Liver (tissue), 8 donors: ENCODE measurements at regions not wholly inside any gene's neighbourhood (a gene's known extent, or its start where the extent isn't known, plus 50 kb on each side); places are given as distances from the start of the nearest gene placed in this dataset.

Experiments
- DNase-seq: peaks from one replicate; pipeline ENCODE4 v3.0.0-alpha.2; 2017; ENCODE audit warnings: low spot score
- H3K27ac ChIP-seq, 2 donors: one replicate each; pipeline ENCODE4 v1.7.0; 2013; ENCODE audit warnings: inconsistent platforms in 2 of 2, low read length in 2 of 2, control low read depth in 1 of 2, low read depth in 1 of 2, mild to moderate bottlenecking in 1 of 2
- H3K27me3 ChIP-seq, 4 donors: one replicate each; pipeline versions ENCODE4 v1.6.1 to v1.7.0; 2013; ENCODE audit warnings: low read length in 3 of 4, inconsistent platforms in 1 of 4, mild to moderate bottlenecking in 1 of 4, moderate library complexity in 1 of 4; ENCODE audit not compliant: control insufficient read depth in 4 of 4, insufficient read depth in 4 of 4
- H3K36me3 ChIP-seq, 4 donors: one replicate each; pipeline versions ENCODE4 v1.6.1 to v1.7.0; 2013; ENCODE audit warnings: low read length in 3 of 4, mild to moderate bottlenecking in 3 of 4, low read depth in 1 of 4, moderate library complexity in 1 of 4; ENCODE audit not compliant: control insufficient read depth in 4 of 4, insufficient read depth in 3 of 4
- H3K4me1 ChIP-seq, 4 donors: one replicate each; pipeline versions ENCODE4 v1.6.1 to v1.7.0; 2013; ENCODE audit warnings: low read length in 3 of 4, mild to moderate bottlenecking in 3 of 4, moderate library complexity in 1 of 4; ENCODE audit not compliant: control insufficient read depth in 4 of 4, insufficient read depth in 4 of 4
- H3K4me3 ChIP-seq, 3 donors: one replicate each; pipeline versions ENCODE4 v1.6.1 to v1.7.0; 2013; ENCODE audit warnings: low read length in 3 of 3, control low read depth in 1 of 3, low read depth in 1 of 3, mild to moderate bottlenecking in 1 of 3
- H3K9ac ChIP-seq, 2 donors: one replicate each; pipeline ENCODE4 v1.7.0; 2013; ENCODE audit warnings: low read length in 2 of 2, mild to moderate bottlenecking in 2 of 2, moderate library complexity in 2 of 2, control low read depth in 1 of 2, low read depth in 1 of 2
- H3K9me3 ChIP-seq, 4 donors: one replicate each; pipeline versions ENCODE4 v1.6.1 to v1.7.0; 2013; ENCODE audit warnings: low read length in 3 of 4; ENCODE audit not compliant: control insufficient read depth in 4 of 4
- EGR1 ChIP-seq, 2 donors: IDR thresholded peaks; 2 replicates each; pipeline ENCODE4 v1.6.1; 2016 to 2018; ENCODE audit warnings: antibody characterized with exemption in 2 of 2, low read depth in 2 of 2
- FOXA1 ChIP-seq: IDR thresholded peaks from 2 replicates; pipeline ENCODE4 v1.6.1; 2016; ENCODE audit warnings: antibody characterized with exemption
- FOXA2 ChIP-seq: IDR thresholded peaks from 2 replicates; pipeline ENCODE4 v1.6.1; 2016; ENCODE audit warnings: antibody characterized with exemption
- GABPA ChIP-seq, 2 donors: IDR thresholded peaks in 1 of 2; conservative IDR thresholded peaks in 1 of 2; 2 replicates each; pipeline ENCODE4 v1.6.1; 2016; ENCODE audit warnings: antibody characterized with exemption in 2 of 2, mild to moderate bottlenecking in 1 of 2, moderate library complexity in 1 of 2
- HNF4A ChIP-seq, 2 donors: conservative IDR thresholded peaks; 2 replicates each; pipeline ENCODE4 v1.6.1; 2016; ENCODE audit warnings: antibody characterized with exemption in 2 of 2, mild to moderate bottlenecking in 2 of 2
- HNF4G ChIP-seq: IDR thresholded peaks from 2 replicates; pipeline ENCODE4 v1.6.1; 2016; ENCODE audit warnings: antibody characterized with exemption
- JUND ChIP-seq, 2 donors: IDR thresholded peaks; 2 replicates each; pipeline ENCODE4 v1.6.1; 2016; ENCODE audit warnings: antibody characterized with exemption in 2 of 2
- NR2F2 ChIP-seq: IDR thresholded peaks from 2 replicates; pipeline ENCODE4 v1.6.1; 2016; ENCODE audit warnings: antibody characterized with exemption
- RAD21 ChIP-seq, 2 donors: IDR thresholded peaks; 2 replicates each; pipeline ENCODE4 v1.6.1; 2016; ENCODE audit warnings: antibody characterized with exemption in 2 of 2, mild to moderate bottlenecking in 2 of 2
- RXRA ChIP-seq, 2 donors: IDR thresholded peaks; 2 replicates each; pipeline ENCODE4 v1.6.1; 2017 to 2018; ENCODE audit warnings: antibody characterized with exemption in 2 of 2, mild to moderate bottlenecking in 1 of 2
- SP1 ChIP-seq: IDR thresholded peaks from 2 replicates; pipeline ENCODE4 v1.6.1; 2018; ENCODE audit warnings: antibody characterized with exemption, mild to moderate bottlenecking
- TAF1 ChIP-seq: conservative IDR thresholded peaks from 2 replicates; pipeline ENCODE4 v1.6.1; 2016; ENCODE audit warnings: antibody characterized with exemption, mild to moderate bottlenecking
- YY1 ChIP-seq: IDR thresholded peaks from 2 replicates; pipeline ENCODE4 v1.6.1; 2016; ENCODE audit warnings: antibody characterized with exemption, mild to moderate bottlenecking
- WGBS: extraction: QIAGEN DNeasy Blood & Tissue Kit; methylation state at CpG from one replicate; pipeline ENCODE4 v1.1.7; 2013; 5-methylcytosine and 5-hydroxymethylcytosine counted together
- TF ChIP-seq, protein P1 (sequence below): IDR thresholded peaks from 2 replicates; pipeline ENCODE4 v1.6.1; 2016; ENCODE audit warnings: antibody characterized with exemption
- TF ChIP-seq, protein P2 (sequence below): fragments of 150-350 bp; IDR thresholded peaks from 2 replicates; pipeline ENCODE4 v1.5.1; 2017; ENCODE audit warnings: improper control_type of control experiment, low read depth, low read length; ENCODE audit not compliant: missing input control
- TF ChIP-seq, protein P3 (sequence below): IDR thresholded peaks from 2 replicates; pipeline ENCODE4 v1.6.1; 2016; ENCODE audit warnings: antibody characterized with exemption
- TF ChIP-seq, protein P4 (sequence below): IDR thresholded peaks from 2 replicates; pipeline ENCODE4 v1.6.1; 2016; ENCODE audit warnings: antibody characterized with exemption, mild to moderate bottlenecking
- TF ChIP-seq, protein P5 (sequence below): IDR thresholded peaks from 2 replicates; pipeline ENCODE4 v1.6.1; 2016; ENCODE audit warnings: antibody characterized with exemption
- donor health status: healthy.
- donor health status: healthy.
- donor health status: healthy.
- donor health status: healthy.
- donor health status: healthy.

DNA sequence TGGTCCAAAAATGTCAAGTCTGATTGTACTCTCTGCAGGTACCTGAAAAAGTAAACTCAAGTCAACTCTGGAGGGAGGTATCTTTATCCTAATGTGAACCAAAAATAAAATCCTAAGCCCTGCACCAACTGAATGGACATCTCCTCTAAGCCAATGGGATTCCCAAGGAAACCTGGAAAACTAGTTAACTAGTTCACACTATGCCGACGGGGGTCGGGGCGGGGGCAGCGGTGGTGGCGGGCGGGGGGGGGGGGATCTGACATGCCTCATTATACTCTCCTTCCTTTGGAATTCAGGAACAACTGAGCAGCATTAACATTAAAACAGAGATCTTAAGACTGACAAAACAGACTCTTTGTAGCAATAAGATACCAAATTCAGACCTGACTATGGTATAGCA, 452.6 kb upstream of the CAMK1G start:
- Histone ChIP-seq H3K4me1 (no peaks in the 10 kb centered on the region), H3K9ac (no peak overlapping the region), H3K9me3 (peaks cover 0 to 2% (median 0%) of the 10 kb centered on the region in 4 donors), H3K4me3 (no peak overlapping the region), H3K36me3 (no peaks in the 10 kb centered on the region), H3K27me3 (no peaks in the 10 kb centered on the region), H3K27ac (no peak overlapping the region)
- 76% methylated on average over 7 of the region's 7 CpGs for WGBS
- TF ChIP-seq TAF1 (no peak), YY1 (no peak), NR2F2 (no peak), JUND (IDR thresholded peaks at IDR 0.05) (no peak), FOXA2 (no peak), SP1 (no peak), RXRA (IDR thresholded peaks at IDR 0.05) (no peak), EGR1 (IDR thresholded peaks at IDR 0.05; ENCODE audit: low read depth in 2 of 2) (no peak), HNF4A (conservative IDR thresholded peaks at IDR 0.05) (no peak), FOXA1 (no peak), RAD21 (IDR thresholded peaks at IDR 0.05) (no peak), GABPA (IDR thresholded peaks at IDR 0.05 in 1 of 2, conservative IDR thresholded peaks at IDR 0.05 in 1 of 2) (no peak)
- TF ChIP-seq, protein P1, sequence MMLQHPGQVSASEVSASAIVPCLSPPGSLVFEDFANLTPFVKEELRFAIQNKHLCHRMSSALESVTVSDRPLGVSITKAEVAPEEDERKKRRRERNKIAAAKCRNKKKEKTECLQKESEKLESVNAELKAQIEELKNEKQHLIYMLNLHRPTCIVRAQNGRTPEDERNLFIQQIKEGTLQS = no peak
- TF ChIP-seq, protein P2, sequence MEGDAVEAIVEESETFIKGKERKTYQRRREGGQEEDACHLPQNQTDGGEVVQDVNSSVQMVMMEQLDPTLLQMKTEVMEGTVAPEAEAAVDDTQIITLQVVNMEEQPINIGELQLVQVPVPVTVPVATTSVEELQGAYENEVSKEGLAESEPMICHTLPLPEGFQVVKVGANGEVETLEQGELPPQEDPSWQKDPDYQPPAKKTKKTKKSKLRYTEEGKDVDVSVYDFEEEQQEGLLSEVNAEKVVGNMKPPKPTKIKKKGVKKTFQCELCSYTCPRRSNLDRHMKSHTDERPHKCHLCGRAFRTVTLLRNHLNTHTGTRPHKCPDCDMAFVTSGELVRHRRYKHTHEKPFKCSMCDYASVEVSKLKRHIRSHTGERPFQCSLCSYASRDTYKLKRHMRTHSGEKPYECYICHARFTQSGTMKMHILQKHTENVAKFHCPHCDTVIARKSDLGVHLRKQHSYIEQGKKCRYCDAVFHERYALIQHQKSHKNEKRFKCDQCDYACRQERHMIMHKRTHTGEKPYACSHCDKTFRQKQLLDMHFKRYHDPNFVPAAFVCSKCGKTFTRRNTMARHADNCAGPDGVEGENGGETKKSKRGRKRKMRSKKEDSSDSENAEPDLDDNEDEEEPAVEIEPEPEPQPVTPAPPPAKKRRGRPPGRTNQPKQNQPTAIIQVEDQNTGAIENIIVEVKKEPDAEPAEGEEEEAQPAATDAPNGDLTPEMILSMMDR = no peak
- TF ChIP-seq, protein P3, sequence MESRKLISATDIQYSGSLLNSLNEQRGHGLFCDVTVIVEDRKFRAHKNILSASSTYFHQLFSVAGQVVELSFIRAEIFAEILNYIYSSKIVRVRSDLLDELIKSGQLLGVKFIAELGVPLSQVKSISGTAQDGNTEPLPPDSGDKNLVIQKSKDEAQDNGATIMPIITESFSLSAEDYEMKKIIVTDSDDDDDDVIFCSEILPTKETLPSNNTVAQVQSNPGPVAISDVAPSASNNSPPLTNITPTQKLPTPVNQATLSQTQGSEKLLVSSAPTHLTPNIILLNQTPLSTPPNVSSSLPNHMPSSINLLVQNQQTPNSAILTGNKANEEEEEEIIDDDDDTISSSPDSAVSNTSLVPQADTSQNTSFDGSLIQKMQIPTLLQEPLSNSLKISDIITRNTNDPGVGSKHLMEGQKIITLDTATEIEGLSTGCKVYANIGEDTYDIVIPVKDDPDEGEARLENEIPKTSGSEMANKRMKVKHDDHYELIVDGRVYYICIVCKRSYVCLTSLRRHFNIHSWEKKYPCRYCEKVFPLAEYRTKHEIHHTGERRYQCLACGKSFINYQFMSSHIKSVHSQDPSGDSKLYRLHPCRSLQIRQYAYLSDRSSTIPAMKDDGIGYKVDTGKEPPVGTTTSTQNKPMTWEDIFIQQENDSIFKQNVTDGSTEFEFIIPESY = no peak
- TF ChIP-seq, protein P4, sequence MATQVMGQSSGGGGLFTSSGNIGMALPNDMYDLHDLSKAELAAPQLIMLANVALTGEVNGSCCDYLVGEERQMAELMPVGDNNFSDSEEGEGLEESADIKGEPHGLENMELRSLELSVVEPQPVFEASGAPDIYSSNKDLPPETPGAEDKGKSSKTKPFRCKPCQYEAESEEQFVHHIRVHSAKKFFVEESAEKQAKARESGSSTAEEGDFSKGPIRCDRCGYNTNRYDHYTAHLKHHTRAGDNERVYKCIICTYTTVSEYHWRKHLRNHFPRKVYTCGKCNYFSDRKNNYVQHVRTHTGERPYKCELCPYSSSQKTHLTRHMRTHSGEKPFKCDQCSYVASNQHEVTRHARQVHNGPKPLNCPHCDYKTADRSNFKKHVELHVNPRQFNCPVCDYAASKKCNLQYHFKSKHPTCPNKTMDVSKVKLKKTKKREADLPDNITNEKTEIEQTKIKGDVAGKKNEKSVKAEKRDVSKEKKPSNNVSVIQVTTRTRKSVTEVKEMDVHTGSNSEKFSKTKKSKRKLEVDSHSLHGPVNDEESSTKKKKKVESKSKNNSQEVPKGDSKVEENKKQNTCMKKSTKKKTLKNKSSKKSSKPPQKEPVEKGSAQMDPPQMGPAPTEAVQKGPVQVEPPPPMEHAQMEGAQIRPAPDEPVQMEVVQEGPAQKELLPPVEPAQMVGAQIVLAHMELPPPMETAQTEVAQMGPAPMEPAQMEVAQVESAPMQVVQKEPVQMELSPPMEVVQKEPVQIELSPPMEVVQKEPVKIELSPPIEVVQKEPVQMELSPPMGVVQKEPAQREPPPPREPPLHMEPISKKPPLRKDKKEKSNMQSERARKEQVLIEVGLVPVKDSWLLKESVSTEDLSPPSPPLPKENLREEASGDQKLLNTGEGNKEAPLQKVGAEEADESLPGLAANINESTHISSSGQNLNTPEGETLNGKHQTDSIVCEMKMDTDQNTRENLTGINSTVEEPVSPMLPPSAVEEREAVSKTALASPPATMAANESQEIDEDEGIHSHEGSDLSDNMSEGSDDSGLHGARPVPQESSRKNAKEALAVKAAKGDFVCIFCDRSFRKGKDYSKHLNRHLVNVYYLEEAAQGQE = no peak
- no peak for DNase-seq

DNA sequence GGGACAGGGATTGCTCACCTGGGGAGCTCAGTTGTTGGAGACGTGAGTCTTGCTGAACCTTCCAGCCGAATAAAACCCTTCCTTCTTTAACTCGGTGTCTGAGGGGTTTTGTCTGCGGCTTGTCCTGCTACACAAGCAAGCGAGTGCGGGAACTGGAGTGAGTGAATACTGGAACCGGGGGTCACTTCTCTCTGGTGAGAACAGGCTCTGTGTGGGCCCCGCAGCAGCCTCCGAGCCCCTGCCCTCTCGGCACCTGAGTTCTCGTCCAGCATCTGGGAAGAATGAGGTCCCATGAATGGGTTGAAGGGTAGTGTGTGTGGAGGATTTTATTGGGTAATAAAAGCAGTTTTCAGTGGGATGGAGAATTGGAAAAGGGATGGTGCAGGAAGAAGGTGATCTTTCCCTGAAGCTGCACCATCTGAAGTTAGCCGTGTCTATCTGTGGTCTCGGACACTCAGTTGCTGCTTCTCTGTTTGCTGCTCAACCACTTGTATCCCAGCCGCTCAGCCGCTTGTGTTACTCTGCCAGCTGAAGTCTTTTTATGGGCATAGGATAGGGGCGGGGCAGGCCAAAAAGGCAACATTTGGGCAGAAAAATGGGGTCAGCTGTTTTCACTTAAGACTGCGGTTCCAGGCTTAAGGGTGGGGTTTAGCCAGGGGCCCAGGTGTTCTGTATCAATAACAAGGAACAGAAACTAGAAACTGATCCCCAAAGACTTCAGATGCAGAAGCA, 450.6 kb upstream of the CAMK1G start:
- WGBS = 89% methylated on average over 17 of the region's 17 CpGs
- no peaks in the 10 kb centered on the region for H3K4me1 ChIP-seq
- no peak for DNase-seq
- H3K9me3 ChIP-seq = peaks cover 0 to 2% (median 0%) of the 10 kb centered on the region in 4 donors
- no peaks in the 10 kb centered on the region for H3K27me3 ChIP-seq
- no peak overlapping the region for H3K4me3 ChIP-seq
- no peak overlapping the region for H3K9ac ChIP-seq
- no peaks in the 10 kb centered on the region for H3K36me3 ChIP-seq
- no peak for TF ChIP-seq RAD21 (IDR thresholded peaks at IDR 0.05)
- TF ChIP-seq HNF4G = no peak
- TF ChIP-seq, protein P2 = no peak
- TF ChIP-seq TAF1 = no peak
- no peak for TF ChIP-seq FOXA2
- TF ChIP-seq, protein P5, sequence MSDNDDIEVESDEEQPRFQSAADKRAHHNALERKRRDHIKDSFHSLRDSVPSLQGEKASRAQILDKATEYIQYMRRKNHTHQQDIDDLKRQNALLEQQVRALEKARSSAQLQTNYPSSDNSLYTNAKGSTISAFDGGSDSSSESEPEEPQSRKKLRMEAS = no peak
- H3K27ac ChIP-seq = no peak overlapping the region
